ENCODE measurements at regions not wholly inside any gene's neighbourhood (a gene's known extent, or its start where the extent isn't known, plus 50 kb on each side); places are given as distances from the start of the nearest gene placed in this dataset.

DNA sequence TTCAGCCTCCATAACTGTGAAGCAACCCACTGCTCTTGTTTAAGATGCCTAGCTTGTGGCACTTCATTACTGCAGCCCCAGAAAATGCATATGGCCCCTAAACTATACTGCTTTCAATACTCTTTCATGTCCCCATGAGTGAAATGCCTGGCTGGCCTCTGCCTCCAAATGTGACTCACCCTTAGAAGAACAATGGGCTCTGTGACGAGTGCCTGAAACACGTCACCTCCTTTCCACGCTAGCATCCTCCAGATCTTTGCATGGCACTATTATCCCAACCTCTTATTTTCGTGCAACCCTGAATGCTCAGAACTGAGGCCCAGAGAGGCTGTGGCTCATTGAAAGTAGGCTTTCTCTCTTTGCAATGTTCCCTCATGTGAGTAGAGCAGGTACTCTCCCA lies 233.1 kb downstream of the CBLN1 start:
- Mint-ChIP-seq H3K4me1 (ENCODE audit: low read depth) (no peaks in the 10 kb centered on the region), H3K9me3 (ENCODE audit: low read depth) (no peaks in the 10 kb centered on the region), H3K4me3 (ENCODE audit: low read depth) (no peak overlapping the region), H3K27me3 (peaks cover 14% of the 10 kb centered on the region), H3K27ac (no peak overlapping the region), H3K36me3 (ENCODE audit: insufficient read depth) (no peaks in the 10 kb centered on the region)
- TF ChIP-seq, protein P1, sequence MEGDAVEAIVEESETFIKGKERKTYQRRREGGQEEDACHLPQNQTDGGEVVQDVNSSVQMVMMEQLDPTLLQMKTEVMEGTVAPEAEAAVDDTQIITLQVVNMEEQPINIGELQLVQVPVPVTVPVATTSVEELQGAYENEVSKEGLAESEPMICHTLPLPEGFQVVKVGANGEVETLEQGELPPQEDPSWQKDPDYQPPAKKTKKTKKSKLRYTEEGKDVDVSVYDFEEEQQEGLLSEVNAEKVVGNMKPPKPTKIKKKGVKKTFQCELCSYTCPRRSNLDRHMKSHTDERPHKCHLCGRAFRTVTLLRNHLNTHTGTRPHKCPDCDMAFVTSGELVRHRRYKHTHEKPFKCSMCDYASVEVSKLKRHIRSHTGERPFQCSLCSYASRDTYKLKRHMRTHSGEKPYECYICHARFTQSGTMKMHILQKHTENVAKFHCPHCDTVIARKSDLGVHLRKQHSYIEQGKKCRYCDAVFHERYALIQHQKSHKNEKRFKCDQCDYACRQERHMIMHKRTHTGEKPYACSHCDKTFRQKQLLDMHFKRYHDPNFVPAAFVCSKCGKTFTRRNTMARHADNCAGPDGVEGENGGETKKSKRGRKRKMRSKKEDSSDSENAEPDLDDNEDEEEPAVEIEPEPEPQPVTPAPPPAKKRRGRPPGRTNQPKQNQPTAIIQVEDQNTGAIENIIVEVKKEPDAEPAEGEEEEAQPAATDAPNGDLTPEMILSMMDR (IDR thresholded peaks at IDR 0.05; ENCODE audit: unreplicated experiment), result no peak
- no peak for DNase-seq (ENCODE audit: low spot score, unreplicated experiment)

DNA sequence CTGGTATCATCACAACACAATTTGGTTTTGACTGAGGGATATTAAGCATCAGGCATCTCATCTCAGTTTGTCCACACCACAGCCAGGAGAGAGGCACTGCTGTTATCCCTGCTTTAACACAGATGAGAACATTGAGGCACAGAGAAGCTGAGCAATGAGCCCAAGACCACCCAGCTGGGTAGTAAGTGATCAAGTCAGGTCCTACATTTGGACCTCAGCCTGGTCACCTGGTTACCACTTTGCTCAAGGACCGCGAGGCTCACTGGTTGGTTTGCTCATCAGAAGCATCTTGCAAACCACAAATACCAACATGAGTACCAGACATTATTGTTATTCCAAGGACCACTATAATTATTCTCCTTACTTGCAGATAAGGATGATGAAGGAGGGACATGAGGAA lies 245.5 kb downstream of the CBLN1 start:
- Mint-ChIP-seq H3K36me3 (ENCODE audit: insufficient read depth) (no peaks in the 10 kb centered on the region), H3K4me1 (ENCODE audit: low read depth) (no peaks in the 10 kb centered on the region), H3K4me3 (ENCODE audit: low read depth) (no peak overlapping the region), H3K9me3 (ENCODE audit: low read depth) (no peaks in the 10 kb centered on the region), H3K27me3 (peaks cover 35% of the 10 kb centered on the region), H3K27ac (no peak overlapping the region)
- TF ChIP-seq, protein P1 (IDR thresholded peaks at IDR 0.05; ENCODE audit: unreplicated experiment), result no peak
- DNase-seq (ENCODE audit: low spot score, unreplicated experiment), result no peak

DNA sequence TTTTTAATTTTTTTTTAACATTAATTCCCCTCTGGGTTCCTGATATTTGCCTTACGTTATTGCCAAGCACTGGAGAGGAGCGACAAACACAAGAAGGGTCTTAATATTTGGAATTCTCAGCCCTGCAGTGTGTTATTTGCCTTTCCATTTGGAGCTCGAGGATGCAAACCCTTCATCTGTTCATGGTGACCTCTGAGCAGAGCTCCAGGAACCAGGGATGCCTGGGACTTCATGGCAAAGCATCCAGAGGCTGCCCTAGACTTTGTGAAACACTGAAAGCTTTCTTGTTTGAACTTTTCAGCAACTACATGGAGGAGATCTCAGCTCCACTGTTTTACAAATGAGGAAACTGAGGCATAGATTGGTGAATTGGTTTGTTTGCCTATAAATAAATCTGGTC lies 254.2 kb downstream of the CBLN1 start:
- Mint-ChIP-seq H3K27me3 (peaks cover 62% of the 10 kb centered on the region), H3K4me3 (ENCODE audit: low read depth) (no peak overlapping the region), H3K27ac (no peak overlapping the region), H3K4me1 (ENCODE audit: low read depth) (no peaks in the 10 kb centered on the region), H3K36me3 (ENCODE audit: insufficient read depth) (no peaks in the 10 kb centered on the region), H3K9me3 (ENCODE audit: low read depth) (no peaks in the 10 kb centered on the region)
- no peak for DNase-seq (ENCODE audit: low spot score, unreplicated experiment)
- TF ChIP-seq, protein P1 (IDR thresholded peaks at IDR 0.05; ENCODE audit: unreplicated experiment), result no peak

DNA sequence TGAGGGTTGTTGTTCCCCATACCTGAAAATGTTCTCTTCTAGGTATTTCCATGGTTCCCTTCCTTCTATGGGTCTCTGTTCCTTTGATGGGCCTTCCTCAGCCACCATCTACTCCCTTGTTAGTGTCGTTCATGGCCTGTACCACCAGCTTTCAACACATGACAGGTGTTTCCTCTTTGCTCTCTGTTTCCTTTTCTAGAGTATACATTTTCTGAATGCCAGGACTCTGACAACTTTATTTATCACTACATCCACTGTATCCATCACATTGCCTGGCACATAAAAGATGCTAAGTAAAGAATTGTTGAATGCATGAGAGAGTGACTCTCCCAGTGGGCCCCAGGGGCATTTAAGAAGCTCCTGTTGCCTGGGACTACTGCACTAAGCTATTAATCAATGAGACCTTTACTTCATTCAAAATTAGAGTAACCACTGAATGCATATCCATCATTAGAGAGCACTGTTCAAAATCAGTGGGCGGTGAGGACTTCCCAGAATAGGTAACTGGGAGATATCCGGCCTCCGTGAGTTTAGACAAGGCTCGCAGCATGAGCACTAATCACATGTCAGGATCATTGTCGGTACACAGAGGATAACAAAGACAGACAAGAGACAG lies 255.0 kb downstream of the CBLN1 start:
- Mint-ChIP-seq H3K4me3 (ENCODE audit: low read depth) (no peak overlapping the region), H3K4me1 (ENCODE audit: low read depth) (no peaks in the 10 kb centered on the region), H3K36me3 (ENCODE audit: insufficient read depth) (no peaks in the 10 kb centered on the region), H3K9me3 (ENCODE audit: low read depth) (no peaks in the 10 kb centered on the region), H3K27me3 (peaks cover 66% of the 10 kb centered on the region), H3K27ac (no peak overlapping the region)
- DNase-seq (ENCODE audit: low spot score, unreplicated experiment), result no peak
- TF ChIP-seq, protein P1 (IDR thresholded peaks at IDR 0.05; ENCODE audit: unreplicated experiment), result no peak

DNA sequence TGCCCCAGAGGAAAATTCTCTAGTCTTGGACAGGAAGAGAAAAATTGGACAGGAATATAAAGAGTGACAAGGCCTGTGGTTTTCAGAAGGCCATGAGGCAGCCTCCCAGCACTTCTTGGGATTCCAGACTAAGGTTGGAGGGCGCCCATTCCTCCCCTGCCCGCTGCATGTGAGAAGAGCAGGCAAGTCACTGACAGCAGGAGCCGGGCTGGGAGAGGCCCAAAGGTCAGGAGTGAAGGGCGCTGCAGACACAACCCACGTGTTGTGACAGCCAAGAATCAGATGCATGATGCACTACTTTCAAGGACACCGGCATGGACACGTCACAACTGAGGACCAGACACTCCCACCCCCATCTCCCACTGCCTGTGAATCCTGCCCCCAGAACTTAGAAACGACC lies 256.7 kb downstream of the CBLN1 start:
- no peaks in the 10 kb centered on the region for H3K9me3 Mint-ChIP-seq (ENCODE audit: low read depth)
- H3K27ac Mint-ChIP-seq, result no peak overlapping the region
- TF ChIP-seq, protein P1 (IDR thresholded peaks at IDR 0.05; ENCODE audit: unreplicated experiment), result no peak
- no peaks in the 10 kb centered on the region for H3K36me3 Mint-ChIP-seq (ENCODE audit: insufficient read depth)
- peaks cover 70% of the 10 kb centered on the region for H3K27me3 Mint-ChIP-seq
- no peak for DNase-seq (ENCODE audit: low spot score, unreplicated experiment)
- no peak overlapping the region for H3K4me3 Mint-ChIP-seq (ENCODE audit: low read depth)
- peaks cover under 1% of the 10 kb centered on the region for H3K4me1 Mint-ChIP-seq (ENCODE audit: low read depth)

Measured in progenitor cell of endocrine pancreas (in vitro differentiated cells).